ENCODE measurements at regions not wholly inside any gene's neighbourhood (a gene's known extent, or its start where the extent isn't known, plus 50 kb on each side); places are given as distances from the start of the nearest gene placed in this dataset.

- POLR2A ChIA-PET (ENCODE audit: partially characterized antibody), result no interaction called here
- Histone ChIP-seq H3K23ac (ENCODE audit: insufficient read length) (no peak overlapping the region), H3K23me2 (ENCODE audit: low read depth, low read length) (no peaks in the 10 kb centered on the region), H2BK15ac (ENCODE audit: low read length) (0 out of 2 replicates have a peak overlapping the region, but pooled peaks have one; percentile 8), H4K20me1 (replicated peaks in 1 of 2; ENCODE audit: control insufficient read depth in 1 of 2, insufficient read depth in 2 of 2, low read length in 2 of 2) (no peaks in the 10 kb centered on the region), H4K8ac (ENCODE audit: extremely low read depth, insufficient read depth, low read length) (no peak overlapping the region), H3K56ac (replicated peaks; ENCODE audit: insufficient read length, low read depth, low read length) (no peak overlapping the region), H3K79me2 (ENCODE audit: control insufficient read depth in 1 of 2, insufficient read depth in 2 of 2, low read length in 2 of 2) (no peaks in the 10 kb centered on the region), H3K4me3 (ENCODE audit: extremely low read depth in 1 of 4, insufficient read depth in 2 of 4, low read depth in 3 of 4, low read length in 4 of 4) (no peak overlapping the region), H2AFZ (ENCODE audit: low read length) (no peak overlapping the region), H3K79me1 (ENCODE audit: low read depth, low read length) (no peaks in the 10 kb centered on the region), H3K9ac (replicated peaks in 1 of 4; ENCODE audit: extremely low read depth in 1 of 4, low read depth in 3 of 4, low read length in 3 of 4) (no peak overlapping the region), H3K9me3 (ENCODE audit: insufficient read depth in 2 of 2, low read depth in 1 of 2, low read length in 1 of 2) (0 out of 4 replicates have a peak, but pooled peaks cover 0 to 3% of the 10 kb centered on the region in 2 experiments), H2AK5ac (ENCODE audit: low read depth, low read length) (no peak overlapping the region), H3K4me2 (ENCODE audit: insufficient read depth in 1 of 2, low read depth in 2 of 2, low read length in 2 of 2) (no peak overlapping the region), H3K27ac (ENCODE audit: low read depth, low read length) (no peak overlapping the region), H2BK20ac (ENCODE audit: low read length) (0 out of 2 replicates have a peak overlapping the region, but pooled peaks have one; percentile 44), H4K91ac (replicated peaks; ENCODE audit: insufficient read length, low read length) (no peak overlapping the region), H3K27me3 (replicated peaks in 1 of 4; ENCODE audit: control insufficient read depth in 3 of 4, extremely low read depth in 1 of 4, insufficient read depth in 3 of 4, low read length in 3 of 4) (no peaks in the 10 kb centered on the region), H3K36me3 (ENCODE audit: control insufficient read depth in 2 of 4, insufficient read depth in 4 of 4, low read length in 3 of 4) (no peaks in the 10 kb centered on the region), H4K5ac (ENCODE audit: insufficient read length, low read depth, low read length) (no peak overlapping the region), H3K18ac (ENCODE audit: extremely low read depth, low read length) (no peak overlapping the region), H3K14ac (ENCODE audit: insufficient read length) (no peak overlapping the region), H2BK120ac (replicated peaks; ENCODE audit: low read depth, low read length) (no peak overlapping the region), H3K4ac (replicated peaks; ENCODE audit: insufficient read length, low read depth, low read length) (no peak overlapping the region), H2BK12ac (ENCODE audit: low read depth, low read length) (no peak overlapping the region), H2BK5ac (ENCODE audit: low read depth, low read length) (no peak overlapping the region), H3K4me1 (replicated peaks in 1 of 4; ENCODE audit: control insufficient read depth in 3 of 4, insufficient read depth in 4 of 4, low read length in 3 of 4) (peaks cover 0 to 4% (median 0%) of the 10 kb centered on the region in 4 experiments; a peak in 2 of 7 replicates)
- DNase-seq (ENCODE audit: low read depth in 1 of 2, low spot score in 2 of 2) (no peak), FAIRE-seq (no peak)
- 90% methylated on average over 3 of the region's 3 CpGs; no CpG with 5 or more reads in 1 of the 2 experiments for WGBS, 2 experiments (ENCODE audit: extremely low coverage in 1 of 2, insufficient coverage in 1 of 2, insufficient read length in 1 of 2, insufficient replicate concordance in 2 of 2, low coverage in 1 of 2, low lambda C conversion rate in 2 of 2, missing lambda C conversion rate in 1 of 2)
- CTCF ChIA-PET (ENCODE audit: partially characterized antibody), result interaction anchor here (1.3 to 3.0 kb wide), 2 partner anchors 11 to 39 kb away, joined by 5 to 11 read pairs; no protein-coding TSS in a partner anchor
- TF ChIP-seq SP2 (IDR thresholded peaks at IDR 0.05; ENCODE audit: low read length), result no peak
- no peak for TF ChIP-seq PHF8 (conservative IDR thresholded peaks at IDR 0.05; ENCODE audit: low read depth, low read length)
- no peak for TF ChIP-seq NRF1 (IDR thresholded peaks at IDR 0.05; ENCODE audit: low read depth, low read length)
- no peak for TF ChIP-seq RNF2 (IDR thresholded peaks at IDR 0.05; ENCODE audit: borderline replicate concordance, low read depth, low read length, missing control alignments, poor library complexity, severe bottlenecking)
- no peak for TF ChIP-seq SIX5 (IDR thresholded peaks at IDR 0.05; ENCODE audit: low read depth, low read length)
- no peak for TF ChIP-seq CTCF (IDR thresholded peaks at IDR 0.05; ENCODE audit: control extremely low read depth in 1 of 3, insufficient read depth in 1 of 3, low read depth in 1 of 3, low read length in 3 of 3)
- no peak for TF ChIP-seq TAF1 (IDR thresholded peaks at IDR 0.05; ENCODE audit: low read depth, low read length)
- TF ChIP-seq KDM5A (IDR thresholded peaks at IDR 0.05; ENCODE audit: low read length), result no peak
- TF ChIP-seq RAD21 (IDR thresholded peaks at IDR 0.05 in 1 of 2, conservative IDR thresholded peaks at IDR 0.05 in 1 of 2; ENCODE audit: low read depth in 2 of 2, low read length in 2 of 2), result no peak
- no peak for TF ChIP-seq TCF12 (IDR thresholded peaks at IDR 0.05; ENCODE audit: low read depth, low read length)
Observed at GRCh38 chr9:27766073-27766835, 193.0 kb upstream of the C9orf72 start.
